GM12878 (cell line): ENCODE measurements at regions not wholly inside any gene's neighbourhood (a gene's known extent, or its start where the extent isn't known, plus 50 kb on each side); places are given as distances from the start of the nearest gene placed in this dataset.

Experiments
- ATAC-seq: fragments of 200-7000 bp; cut with Tn5 transposase; 3 replicates; pipeline ENCODE4 v1.9.1; 2020; ENCODE audit warnings: mild to moderate bottlenecking, moderate library complexity
- BruUV-seq: library from RNA; stranded (reverse); fragments of 400-500 nt; replicated peaks from 2 replicates; lab custom pipeline; 2021; lab: Mats Ljungman, UMichigan
- CTCF ChIA-PET: fragments of 300-600 bp; sonication (Branson Sonifier 250); formaldehyde crosslinking; extraction: SDS; loops from one replicate; lab custom pipeline; 2021; ENCODE audit warnings: inconsistent platforms; lab: Yijun Ruan, JAX
- POLR2A ChIA-PET: fragments of 350-600 bp; formaldehyde crosslinking; extraction: SDS; loops from one replicate; lab custom pipeline; 2021; ENCODE audit warnings: inconsistent platforms; lab: Charles Lee
- RAD21 ChIA-PET: fragments of 300-600 bp; sonication (Branson Sonifier 250); formaldehyde crosslinking; loops from one replicate; lab custom pipeline; 2023; ENCODE audit warnings: antibody characterized with exemption; ENCODE audit not compliant: unreplicated experiment; lab: Charles Lee
- SMC1A ChIA-PET: fragments of 300-600 bp; sonication (Branson Sonifier 250); formaldehyde crosslinking; loops from one replicate; lab custom pipeline; 2023; ENCODE audit not compliant: unreplicated experiment, uncharacterized antibody; lab: Charles Lee
- DNase-seq: peaks from one replicate; pipeline ENCODE4 v3.0.0-alpha.2; 2011; ENCODE audit warnings: low read depth, low spot score
- FAIRE-seq: peaks from 3 replicates; lab custom pipeline; 2011; peaks lifted over from hg19 to GRCh38; lab: Jason Lieb, UNC
- H2AFZ ChIP-seq: 2 replicates; pipeline ENCODE4 v1.6.0; 2011; ENCODE audit warnings: low read depth, low read length, control low read depth; ENCODE audit not compliant: control insufficient read depth
- H3K27ac ChIP-seq: 2 replicates; pipeline ENCODE4 v1.5.1; 2011; ENCODE audit warnings: control low read depth; ENCODE audit not compliant: control insufficient read depth, insufficient read depth
- H3K27me3 ChIP-seq, 2 experiments: replicated peaks in 1 of 2; 2 replicates each; pipeline versions ENCODE4 v1.6.0 to v1.6.1; 2011; ENCODE audit warnings: low read length in 1 of 2; ENCODE audit not compliant: control insufficient read depth in 2 of 2, insufficient read depth in 2 of 2
- H3K36me3 ChIP-seq, 2 experiments: 2 replicates each; pipeline ENCODE4 v1.5.1; 2011; ENCODE audit warnings: low read length in 1 of 2; ENCODE audit not compliant: control insufficient read depth in 2 of 2, insufficient read depth in 2 of 2
- H3K4me1 ChIP-seq: 2 replicates; pipeline ENCODE4 v1.6.1; 2011; ENCODE audit warnings: mild to moderate bottlenecking, low read length, moderate library complexity, mixed read lengths; ENCODE audit not compliant: control insufficient read depth, insufficient read depth
- H3K4me2 ChIP-seq: 2 replicates; pipeline ENCODE4 v1.6.0; 2011; ENCODE audit warnings: control low read depth; ENCODE audit not compliant: control insufficient read depth, insufficient read depth
- H3K4me3 ChIP-seq: fragments of 200-600 bp; sonication (generic); 2 replicates; pipeline ENCODE4 v1.5.1; 2016
- H3K79me2 ChIP-seq: 2 replicates; pipeline ENCODE4 v1.6.0; 2011; ENCODE audit warnings: low read length; ENCODE audit not compliant: control insufficient read depth, insufficient read depth
- H3K9ac ChIP-seq: 2 replicates; pipeline ENCODE4 v1.8.0; 2011; ENCODE audit warnings: low read length, control low read depth, mixed read lengths; ENCODE audit not compliant: control insufficient read depth, insufficient read depth
- H3K9me3 ChIP-seq: replicated peaks from 3 replicates; pipeline ENCODE4 v1.5.1; 2011; ENCODE audit warnings: mild to moderate bottlenecking, low read length; ENCODE audit not compliant: control insufficient read depth, insufficient read depth
- H4K20me1 ChIP-seq: 2 replicates; pipeline ENCODE4 v1.6.0; 2011; ENCODE audit not compliant: control insufficient read depth, insufficient read depth
- BCL3 ChIP-seq: IDR thresholded peaks from 2 replicates; pipeline ENCODE4 v1.6.1; 2011; ENCODE audit warnings: borderline replicate concordance, low read depth, mild to moderate bottlenecking, moderate library complexity, low read length; ENCODE audit not compliant: insufficient read depth, poor library complexity, severe bottlenecking
- CBX5 ChIP-seq: sonication (generic); IDR thresholded peaks from 2 replicates; pipeline ENCODE4 v1.6.1; 2016; ENCODE audit warnings: low read depth, moderate library complexity, mild to moderate bottlenecking, inconsistent platforms
- FOXM1 ChIP-seq: IDR thresholded peaks from 2 replicates; pipeline ENCODE4 v1.6.1; 2012; ENCODE audit warnings: low read depth, mild to moderate bottlenecking, inconsistent platforms, low read length, moderate library complexity
- IRF5 ChIP-seq: fragments of 450-650 bp; IDR thresholded peaks from 2 replicates; pipeline ENCODE4 v1.6.1; 2017; ENCODE audit warnings: borderline replicate concordance
- LARP7 ChIP-seq: fragments of 450-650 bp; IDR thresholded peaks from 2 replicates; pipeline ENCODE4 v1.6.1; 2017; ENCODE audit warnings: mild to moderate bottlenecking
- MYB ChIP-seq: fragments of 150-350 bp; IDR thresholded peaks from 2 replicates; pipeline ENCODE4 v1.6.1; 2014; ENCODE audit warnings: mild to moderate bottlenecking, low read depth, low read length, borderline replicate concordance
- NFXL1 ChIP-seq: fragments of 450-650 bp; IDR thresholded peaks from 2 replicates; pipeline ENCODE4 v1.6.1; 2017; ENCODE audit warnings: antibody characterized with exemption, mild to moderate bottlenecking, borderline replicate concordance
- POLR2AphosphoS2 ChIP-seq: IDR thresholded peaks from 2 replicates; pipeline ENCODE4 v1.6.1; 2011; ENCODE audit warnings: low read depth, mild to moderate bottlenecking, low read length, improper control_type of control experiment, moderate library complexity
- POLR2AphosphoS5 ChIP-seq: IDR thresholded peaks from 2 replicates; pipeline ENCODE4 v1.6.1; 2011; ENCODE audit warnings: mild to moderate bottlenecking, low read length, inconsistent platforms
- SIN3A ChIP-seq: IDR thresholded peaks from 2 replicates; pipeline ENCODE4 v1.6.1; 2012; ENCODE audit warnings: low read depth, low read length, improper control_type of control experiment
- SMAD5 ChIP-seq: IDR thresholded peaks from 2 replicates; pipeline ENCODE4 v1.6.1; 2016; ENCODE audit warnings: antibody characterized with exemption, low read depth
- USF1 ChIP-seq: IDR thresholded peaks from 2 replicates; pipeline ENCODE4 v1.6.1; 2011; ENCODE audit warnings: borderline replicate concordance, low read depth, mild to moderate bottlenecking, moderate library complexity, mixed read lengths, low read length; ENCODE audit not compliant: insufficient read depth; ENCODE audit errors: extremely low read length
- ZNF384 ChIP-seq: IDR thresholded peaks from 2 replicates; pipeline ENCODE4 v1.6.1; 2012; ENCODE audit warnings: low read depth, mild to moderate bottlenecking, low read length, improper control_type of control experiment, borderline replicate concordance
- WGBS: methylation state at CpG from one replicate; pipeline ENCODE4 v1.1.6; 2016; ENCODE audit warnings: low lambda C conversion rate; ENCODE audit not compliant: insufficient replicate concordance, insufficient coverage; ENCODE audit errors: missing lambda C conversion rate; 5-methylcytosine and 5-hydroxymethylcytosine counted together
- in situ Hi-C: fragments of 300-500 bp; cut with MboI; formaldehyde crosslinking; loops from 9 replicates; pipeline ENCODE4 v1.14.3; 2018; ENCODE audit warnings: mixed read lengths
- intact Hi-C: fragments of 100-400 bp; cut with micrococcal nuclease; formaldehyde crosslinking; loops from one replicate; pipeline ENCODE4 v1.14.2; 2022; ENCODE audit not compliant: unreplicated experiment

- H3K79me2 ChIP-seq: no peaks in the 10 kb centered on the region
- H3K4me3 ChIP-seq: no peak overlapping the region
- SMC1A ChIA-PET: interaction anchor here (0.6 to 1.5 kb wide), 2 partner anchors 17 to 81 kb away, joined by 3 to 4 read pairs; no protein-coding TSS in a partner anchor
- H3K4me1 ChIP-seq: no peaks in the 10 kb centered on the region
- no peaks in the 10 kb centered on the region for H4K20me1 ChIP-seq
- no peaks in the 10 kb centered on the region for H3K9me3 ChIP-seq
- H3K27me3 ChIP-seq: no peaks in the 10 kb centered on the region
- H3K27ac ChIP-seq: no peak overlapping the region
- in situ Hi-C loops: no loop called here
- RAD21 ChIA-PET: no interaction called here
- no peak overlapping the region for H3K9ac ChIP-seq
- no TSS peak for BruUV-seq
- no peak overlapping the region for H2AFZ ChIP-seq
- FAIRE-seq (no peak), ATAC-seq (no peak), DNase-seq (no peak)
- WGBS: 60% methylated on average over 1 of the region's 1 CpG
- no peak for TF ChIP-seq IRF5
- no peak for TF ChIP-seq SIN3A
- no peak for TF ChIP-seq LARP7
- TF ChIP-seq SMAD5: no peak
- TF ChIP-seq POLR2AphosphoS2: no peak
- no peak for TF ChIP-seq FOXM1
- TF ChIP-seq USF1: no peak
- TF ChIP-seq MYB: no peak
- no peak for TF ChIP-seq CBX5
- TF ChIP-seq POLR2AphosphoS5: no peak
- TF ChIP-seq NFXL1: no peak
- no peak for TF ChIP-seq ZNF384
- no peak for TF ChIP-seq BCL3
- intact Hi-C loops: no loop called here
- no peaks in the 10 kb centered on the region for H3K36me3 ChIP-seq
- no peak overlapping the region for H3K4me2 ChIP-seq
- CTCF ChIA-PET: interaction anchor here (1.9 kb wide), 1 partner anchor 13 kb away, joined by 4 read pairs; no protein-coding TSS in a partner anchor
- POLR2A ChIA-PET: no interaction called here
Observed at GRCh38 chr3:22208844-22209243, 457.8 kb upstream of the ZNF385D start.
